HG03097 (cell line): ENCODE measurements at regions not wholly inside any gene's neighbourhood (a gene's known extent, or its start where the extent isn't known, plus 50 kb on each side); places are given as distances from the start of the nearest gene placed in this dataset.

Source experiments
- ATAC-seq: cut with Tn5 transposase; IDR thresholded peaks from one replicate; pipeline ENCODE4 v1.9.1; 2021; ENCODE audit not compliant: unreplicated experiment, low FRiP score

DNA sequence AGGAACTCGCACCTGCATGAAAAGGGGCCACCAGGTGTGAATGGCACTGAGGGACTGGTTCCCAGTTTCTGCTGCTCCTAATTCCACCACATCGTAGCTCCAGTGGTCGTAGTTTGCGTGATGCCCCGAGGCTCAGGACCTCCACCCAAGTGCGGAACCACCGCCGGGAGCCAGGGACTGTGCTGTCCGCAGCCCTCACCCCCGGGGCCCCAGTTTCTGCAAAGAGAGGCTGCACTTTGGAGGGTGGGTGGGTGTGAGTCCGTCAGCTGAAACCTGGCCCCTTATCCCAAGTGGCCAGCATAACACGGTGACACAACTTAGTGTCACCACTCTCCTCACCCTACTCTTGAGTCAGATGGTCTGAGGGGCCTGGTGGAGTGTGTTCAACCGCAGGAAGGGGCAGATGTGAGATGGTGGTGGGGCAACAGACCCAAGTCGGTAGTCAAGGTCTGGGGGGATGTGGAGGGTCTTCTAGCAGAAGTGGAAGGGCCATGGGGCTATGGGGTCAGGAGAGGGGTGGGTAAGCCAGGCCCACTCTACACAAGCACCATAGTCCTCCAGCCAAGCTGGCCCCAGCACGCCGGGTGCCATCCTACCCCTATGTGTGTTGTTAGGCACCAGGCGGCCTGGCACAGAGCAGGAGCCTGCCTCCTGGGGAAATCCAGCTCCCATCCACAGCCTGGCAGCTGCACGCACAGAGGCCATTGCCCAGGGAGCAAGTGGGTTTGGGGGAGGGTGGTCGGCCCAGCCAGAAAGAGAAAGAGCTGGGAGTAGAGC, 1301.6 kb downstream of the UQCRFS1 start:
- no peak for ATAC-seq

DNA sequence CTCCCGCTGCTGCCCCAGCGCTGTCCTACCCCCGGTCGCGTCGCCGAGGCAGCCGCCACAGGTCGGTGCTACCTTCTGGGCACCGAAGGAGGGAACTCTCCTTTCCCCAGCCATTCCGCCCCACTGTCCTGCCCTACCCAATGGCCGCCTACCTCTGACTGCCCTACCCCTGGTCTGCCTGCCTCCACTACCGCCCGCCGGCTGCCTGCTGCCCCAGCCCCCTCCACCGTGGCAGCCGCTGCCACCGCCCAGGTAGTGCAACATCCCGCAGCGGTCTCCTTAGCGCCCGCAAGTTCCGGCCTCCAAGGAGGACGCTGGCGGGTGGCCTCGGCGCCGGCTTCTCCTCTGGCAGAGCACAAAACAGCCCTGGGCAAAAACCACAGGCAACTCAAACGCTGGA, 1303.1 kb downstream of the UQCRFS1 start:
- ATAC-seq, result no peak

DNA sequence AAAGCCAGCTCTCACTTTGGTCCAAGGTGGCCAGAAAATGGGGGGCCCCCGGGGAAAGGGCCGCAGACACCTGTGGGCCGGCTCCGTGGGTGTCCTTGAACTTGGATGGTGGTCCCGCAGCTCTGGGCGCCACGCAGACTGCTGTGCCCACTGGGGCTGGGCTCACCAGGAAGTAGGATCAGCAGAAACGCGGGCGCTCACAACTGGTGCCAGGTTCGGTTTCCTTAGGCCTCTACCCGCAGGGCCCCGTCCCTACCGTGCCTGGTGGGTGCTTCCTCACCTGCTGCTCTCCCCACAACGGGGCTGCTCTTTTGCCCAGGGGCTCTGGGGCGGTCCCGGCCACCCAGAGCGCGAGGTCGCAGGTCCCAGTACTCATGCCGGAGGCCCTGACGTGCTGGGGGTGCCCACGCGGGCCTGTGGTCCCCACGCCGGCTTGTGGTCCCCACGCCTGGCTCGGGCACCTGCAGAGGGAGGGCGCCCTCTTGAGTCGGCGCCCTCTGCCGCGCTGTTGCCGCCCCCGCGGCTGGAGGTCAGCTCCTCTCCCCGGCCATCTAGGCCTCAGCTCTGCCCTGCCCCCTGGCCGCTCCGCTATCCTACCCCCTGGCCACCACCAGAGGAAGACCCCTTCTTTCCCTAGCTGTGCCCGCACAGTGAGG, 1303.6 kb downstream of the UQCRFS1 start:
- no peak for ATAC-seq

DNA sequence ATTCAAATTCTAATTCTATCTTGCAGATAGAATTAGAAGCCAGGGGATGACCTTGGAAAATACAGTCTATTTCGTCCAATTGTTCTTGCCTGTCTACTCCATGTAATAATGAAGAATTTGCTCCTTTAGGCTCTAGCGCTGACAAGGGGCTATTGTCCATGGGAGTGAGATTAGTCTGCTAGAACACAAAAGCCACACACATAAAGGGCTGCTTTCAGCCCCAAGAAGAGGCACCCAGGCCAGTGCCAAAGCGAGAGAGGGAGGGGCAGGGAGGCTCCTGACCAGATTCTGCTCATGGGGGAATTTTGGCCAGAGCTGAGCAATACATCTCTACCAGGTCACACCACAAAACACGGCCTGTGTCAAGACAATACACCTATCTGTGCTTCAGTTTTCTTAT, 1306.9 kb downstream of the UQCRFS1 start:
- no peak for ATAC-seq

DNA sequence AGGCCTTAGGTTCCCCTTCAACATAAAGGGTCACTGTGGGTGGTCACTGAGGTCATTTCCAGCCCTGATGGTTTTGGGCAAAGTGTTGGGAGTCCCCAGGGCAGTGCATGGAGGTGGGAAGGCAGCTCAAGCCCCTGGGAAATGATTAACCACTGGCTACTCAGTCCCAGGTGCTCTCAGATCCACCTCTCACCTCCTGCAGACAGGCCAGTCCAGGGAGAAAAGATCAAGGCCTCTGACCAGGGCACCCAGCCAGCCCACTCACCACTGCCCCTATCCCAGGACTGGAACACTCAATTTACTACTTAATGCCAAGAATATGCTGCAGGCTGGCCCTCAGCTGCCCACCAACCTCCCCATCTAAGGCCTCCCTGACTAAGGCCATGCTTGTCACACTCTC, 1307.9 kb downstream of the UQCRFS1 start:
- ATAC-seq, result no peak

DNA sequence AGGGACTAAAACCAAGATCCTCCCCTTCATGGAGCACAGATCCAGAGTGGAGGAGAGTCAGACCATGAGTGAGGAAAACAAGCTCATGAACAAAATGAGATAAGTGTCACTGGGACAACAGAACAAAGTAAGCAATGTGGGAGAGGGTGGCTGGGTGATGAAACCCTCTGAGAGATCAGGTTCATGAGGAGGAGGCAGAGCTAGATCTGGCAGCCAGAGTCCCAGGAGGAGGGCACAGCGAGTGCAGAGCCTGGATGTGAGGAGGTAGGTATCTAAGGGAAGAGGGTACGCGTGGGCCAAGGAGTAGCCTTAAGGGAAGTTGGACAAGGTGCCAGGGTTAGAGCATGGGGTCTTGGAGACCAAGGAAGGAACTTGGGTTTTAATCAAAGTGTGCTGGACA, 1311.9 kb downstream of the UQCRFS1 start:
- ATAC-seq, result no peak

DNA sequence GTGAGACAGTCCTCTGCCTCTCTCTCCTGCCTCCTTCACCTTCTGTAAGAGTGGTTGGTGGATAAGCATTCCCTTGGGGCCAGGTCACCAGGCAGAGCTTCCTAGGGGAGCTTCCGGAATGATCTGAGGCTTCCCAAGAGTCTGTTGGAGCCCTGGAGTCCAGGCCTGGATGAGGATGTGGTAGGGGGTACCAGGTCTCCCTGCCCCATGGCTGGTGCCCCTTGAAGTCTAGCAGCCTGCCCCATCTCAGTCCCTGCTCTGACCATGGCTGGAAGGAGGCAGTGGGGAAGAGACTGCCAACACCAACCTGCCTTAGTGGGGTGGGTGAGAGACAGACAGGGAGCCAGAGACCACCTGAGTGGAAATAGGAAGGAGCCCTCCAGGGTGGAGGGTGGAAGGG, 1316.9 kb downstream of the UQCRFS1 start:
- ATAC-seq, result no peak

DNA sequence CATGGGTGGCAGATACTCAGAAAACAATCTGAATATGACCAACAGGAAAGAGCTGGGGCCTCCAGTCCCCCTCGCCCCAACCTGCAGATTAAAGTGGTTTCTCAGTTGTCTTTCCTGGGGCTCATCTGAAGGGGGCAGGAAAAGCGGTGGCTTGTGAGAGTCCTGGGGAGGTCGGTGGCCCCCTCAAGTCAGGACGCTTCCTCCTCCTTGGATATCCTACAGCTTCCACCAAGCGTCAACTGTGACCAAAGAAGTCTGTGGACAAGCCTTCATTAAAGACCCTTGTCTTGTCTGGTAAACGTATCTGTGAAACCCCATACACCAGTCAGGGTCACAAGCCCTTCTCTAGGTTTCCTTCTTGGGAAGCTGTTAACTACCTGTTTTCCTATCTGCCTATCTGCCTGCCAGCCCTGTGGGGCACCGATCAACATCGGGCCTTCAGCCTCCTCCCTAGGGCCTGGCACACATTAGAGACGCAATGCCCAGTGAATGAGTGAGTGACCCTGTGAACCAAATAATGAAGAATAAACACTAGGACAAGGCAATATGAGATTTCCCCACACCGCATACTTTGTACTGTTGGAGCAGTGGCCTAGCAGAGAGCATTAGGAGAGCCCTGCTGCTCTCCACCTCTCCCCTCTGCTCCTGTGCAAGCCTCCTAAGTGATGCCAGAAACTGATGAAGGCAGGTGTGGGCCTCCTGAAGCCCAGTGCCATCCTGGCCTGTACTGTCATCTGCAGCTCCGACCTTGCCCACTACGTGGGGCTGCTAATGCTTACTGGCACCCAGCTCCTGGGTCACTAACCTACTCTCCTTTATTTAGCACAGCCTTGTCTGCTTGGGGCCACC, 1317.8 kb downstream of the UQCRFS1 start:
- ATAC-seq, result no peak

DNA sequence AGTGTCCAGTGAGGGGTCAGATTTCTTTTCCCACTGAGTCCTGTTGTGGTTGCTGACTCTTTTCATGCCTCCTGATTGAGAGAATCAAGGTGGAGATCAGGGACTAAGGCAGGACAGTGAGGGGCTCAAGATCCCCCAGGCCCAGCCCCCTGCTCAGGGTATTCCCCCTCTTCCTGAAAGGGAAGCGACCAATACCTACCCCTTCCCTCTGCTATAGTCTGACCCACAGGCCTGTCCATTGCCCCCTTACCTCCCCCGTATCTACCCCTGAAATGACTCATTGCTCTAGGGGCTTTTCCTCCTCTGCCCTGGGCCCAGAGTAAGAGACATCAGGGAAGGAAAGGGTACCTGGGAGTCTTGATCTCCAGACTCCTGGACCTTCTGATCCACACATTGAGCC, 1320.5 kb downstream of the UQCRFS1 start:
- ATAC-seq, result no peak

DNA sequence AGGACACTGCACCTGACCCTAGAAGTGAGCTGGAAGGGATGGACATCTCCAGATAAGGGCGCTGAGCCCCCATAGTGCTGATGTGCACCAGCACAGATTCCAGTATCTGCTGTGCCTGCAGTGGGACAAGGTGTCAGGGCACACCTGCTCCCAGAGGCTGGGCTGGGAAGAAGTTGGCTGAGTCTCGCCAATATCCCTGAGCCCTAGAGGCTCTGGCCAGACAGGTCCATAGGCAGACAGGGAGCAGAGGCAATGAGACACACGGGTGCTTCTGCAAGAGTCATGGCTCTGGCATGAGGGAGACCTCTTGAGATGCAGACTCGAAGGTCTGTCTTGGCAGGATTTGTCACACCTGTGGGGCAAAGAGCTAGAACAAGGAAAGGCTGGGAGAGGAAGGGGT, 1321.5 kb downstream of the UQCRFS1 start:
- no peak for ATAC-seq

DNA sequence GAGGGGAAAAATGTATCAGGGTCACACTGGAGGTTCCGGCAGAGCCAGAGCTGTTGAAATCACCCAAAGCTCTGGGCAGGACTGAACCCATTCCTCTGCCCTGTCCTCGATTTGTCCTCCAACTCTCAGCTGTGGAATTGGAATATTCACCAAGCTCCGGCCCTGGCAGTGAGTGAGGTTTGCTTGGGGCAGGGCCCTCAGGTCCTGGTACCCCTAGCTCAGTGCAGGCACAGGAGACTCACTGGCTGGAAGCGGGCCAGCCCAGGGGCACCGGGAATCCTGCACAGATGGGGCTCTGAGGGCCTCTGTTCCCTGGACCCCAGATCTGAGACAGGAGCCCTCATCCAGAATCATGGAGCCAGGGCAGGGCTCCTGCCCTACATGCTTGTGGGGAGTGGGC, 1322.3 kb downstream of the UQCRFS1 start:
- no peak for ATAC-seq

DNA sequence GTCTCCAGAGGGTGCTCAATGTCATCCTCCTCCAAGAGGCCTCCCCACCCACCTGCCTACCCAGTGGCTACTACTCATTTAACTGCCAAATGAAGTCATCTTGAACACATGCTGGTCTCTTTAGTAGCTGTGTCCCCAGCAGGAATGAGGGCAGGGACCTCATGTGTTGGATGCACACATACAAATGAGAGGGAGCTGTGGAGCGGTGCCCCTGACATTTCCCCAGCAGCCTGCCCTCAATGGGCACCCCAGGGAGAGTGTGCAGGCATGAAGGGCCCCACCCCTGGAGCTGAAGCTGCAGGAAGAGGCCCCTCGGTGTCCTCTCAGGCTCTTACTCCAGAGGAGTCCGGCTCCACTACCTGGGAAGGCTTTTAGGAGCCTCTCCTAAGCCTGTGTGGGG, 1322.7 kb downstream of the UQCRFS1 start:
- no peak for ATAC-seq

DNA sequence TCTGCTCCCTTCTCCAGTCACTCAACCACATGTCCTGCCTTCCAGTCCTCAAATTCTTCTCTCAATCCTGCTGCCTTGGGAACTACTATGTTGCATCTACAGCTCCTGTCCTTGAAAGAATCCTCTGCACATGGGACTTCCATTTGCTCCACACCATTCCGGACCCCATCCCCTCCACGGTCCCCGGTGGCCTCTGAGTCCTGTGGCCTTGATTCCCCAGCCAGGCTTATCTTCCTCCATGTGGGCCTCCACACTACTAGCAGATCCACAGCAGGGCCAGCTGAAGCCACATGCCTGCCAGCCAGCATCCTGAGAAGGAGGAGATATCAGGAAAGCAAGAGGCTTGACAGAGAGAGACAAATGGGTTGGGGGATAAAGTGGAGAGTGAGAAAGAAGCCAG, 1323.8 kb downstream of the UQCRFS1 start:
- ATAC-seq, result no peak

DNA sequence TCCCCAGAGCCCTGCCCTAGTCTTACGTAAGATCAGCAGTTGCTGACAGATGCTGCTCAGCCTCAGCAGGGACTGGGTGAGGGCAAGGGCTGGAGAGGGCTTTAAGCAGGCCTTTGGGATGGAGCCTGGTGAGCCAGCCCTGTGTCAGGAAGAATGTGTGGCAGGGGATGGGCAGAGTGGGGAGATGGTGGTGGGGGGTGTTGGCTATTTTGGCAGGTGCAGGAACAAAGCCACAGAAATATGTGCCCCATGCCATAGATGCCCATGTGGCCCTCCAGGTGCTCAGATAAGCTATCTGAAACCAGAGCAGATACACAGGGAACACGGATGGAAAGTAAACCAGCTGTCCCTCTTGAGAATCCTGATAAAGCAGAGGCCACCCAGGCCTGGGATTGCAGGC, 1325.0 kb downstream of the UQCRFS1 start:
- ATAC-seq, result no peak

DNA sequence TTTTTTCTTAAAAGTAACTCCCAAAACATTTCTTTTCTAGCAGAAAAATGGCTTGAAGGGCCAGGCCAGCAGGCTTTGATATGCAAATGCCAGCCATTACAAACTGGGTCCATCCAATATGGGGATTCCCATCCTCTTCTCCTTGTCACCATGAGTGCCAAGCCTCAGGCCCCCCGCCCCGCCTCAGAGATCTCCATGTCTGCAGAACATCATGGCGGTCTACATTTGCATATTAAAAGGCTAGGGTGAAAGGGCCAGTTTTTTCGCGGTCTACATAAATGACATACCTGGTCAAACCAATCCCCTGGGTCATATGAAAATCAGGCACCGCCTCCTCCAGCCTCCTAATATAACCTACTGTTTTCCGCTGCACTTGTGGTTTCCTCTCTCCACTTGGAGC, 1327.6 kb downstream of the UQCRFS1 start:
- ATAC-seq, result no peak

DNA sequence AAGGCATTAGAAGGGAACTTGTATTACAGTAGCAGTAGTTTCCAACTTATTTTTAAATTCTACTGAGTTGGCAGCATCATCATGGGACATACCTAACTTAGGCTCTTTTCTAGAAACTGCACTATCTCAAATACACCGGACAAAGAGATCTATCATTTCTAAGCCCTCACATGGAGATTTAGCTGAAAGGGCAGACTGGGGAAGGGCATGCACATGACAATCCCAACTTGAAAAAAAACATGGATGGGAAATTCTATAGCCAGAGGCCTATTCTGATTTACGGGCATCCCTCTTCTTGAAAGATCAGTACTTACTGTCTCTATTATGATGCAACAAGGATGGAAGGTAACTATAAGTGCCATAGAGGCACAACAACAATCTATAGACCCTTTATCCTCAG, 1328.6 kb downstream of the UQCRFS1 start:
- ATAC-seq, result no peak

DNA sequence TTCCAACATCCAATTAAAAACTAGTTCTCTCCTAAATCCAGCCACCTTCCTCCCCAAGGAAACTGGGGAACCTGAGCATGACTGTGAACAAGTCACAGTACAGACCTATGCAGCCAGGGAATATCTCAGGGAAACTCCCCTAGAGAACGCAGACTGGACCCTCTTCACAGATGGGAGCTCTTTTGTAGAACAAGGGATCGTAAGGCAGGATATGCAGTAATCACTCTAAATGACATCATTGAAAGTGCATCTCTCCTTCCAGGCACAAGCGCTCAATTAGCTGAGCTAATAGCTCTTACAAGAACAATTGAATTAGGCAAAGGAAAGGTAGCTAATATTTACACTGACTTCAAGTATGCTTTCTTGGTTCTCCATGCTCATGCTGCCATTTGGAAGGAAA, 1331.7 kb downstream of the UQCRFS1 start:
- ATAC-seq, result no peak

DNA sequence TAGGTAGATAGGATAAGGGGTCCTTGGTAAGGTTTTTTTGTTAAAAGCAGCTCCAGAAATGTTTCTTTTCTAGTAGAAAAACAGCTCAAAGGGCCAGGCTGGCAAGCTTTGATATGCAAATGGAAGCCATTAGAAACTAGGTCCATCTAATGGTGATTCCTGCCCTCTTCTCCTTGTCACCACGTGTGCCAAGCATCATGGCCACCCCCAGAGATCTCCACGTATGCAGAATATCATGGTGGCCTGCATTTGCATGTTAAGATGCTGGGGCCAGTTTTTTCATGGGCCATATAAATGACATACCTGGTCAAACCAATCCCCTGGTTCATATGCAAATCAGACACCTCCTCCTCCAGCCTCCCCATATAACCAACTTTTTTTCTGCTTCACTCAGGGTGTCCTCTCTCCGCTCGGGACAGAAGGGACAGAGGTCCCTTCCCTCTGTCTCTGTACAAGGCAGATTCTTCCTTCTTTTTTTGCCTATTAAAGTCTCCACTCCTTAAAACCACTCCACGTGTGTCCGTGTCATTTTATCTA, 1335.9 kb downstream of the UQCRFS1 start:
- no peak for ATAC-seq

DNA sequence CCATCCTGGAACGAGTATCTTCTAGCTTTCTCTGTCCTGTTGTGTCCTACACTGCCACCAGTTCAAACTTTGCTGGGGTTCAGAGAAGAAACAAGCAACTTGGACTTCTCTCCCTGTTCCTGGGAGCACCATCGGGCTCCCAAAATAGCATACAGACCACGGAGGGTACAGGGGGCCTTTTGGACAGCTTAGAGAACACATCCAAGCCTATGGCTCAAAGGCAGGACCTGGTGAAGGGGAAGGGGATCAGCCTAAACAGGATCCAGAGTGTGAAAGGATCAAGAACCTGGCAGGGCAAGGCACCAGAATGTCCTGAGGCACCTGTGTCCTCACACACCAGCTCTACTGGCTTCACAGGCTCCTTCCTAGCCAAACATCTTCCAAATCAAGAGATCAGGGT, 1336.5 kb downstream of the UQCRFS1 start:
- no peak for ATAC-seq

DNA sequence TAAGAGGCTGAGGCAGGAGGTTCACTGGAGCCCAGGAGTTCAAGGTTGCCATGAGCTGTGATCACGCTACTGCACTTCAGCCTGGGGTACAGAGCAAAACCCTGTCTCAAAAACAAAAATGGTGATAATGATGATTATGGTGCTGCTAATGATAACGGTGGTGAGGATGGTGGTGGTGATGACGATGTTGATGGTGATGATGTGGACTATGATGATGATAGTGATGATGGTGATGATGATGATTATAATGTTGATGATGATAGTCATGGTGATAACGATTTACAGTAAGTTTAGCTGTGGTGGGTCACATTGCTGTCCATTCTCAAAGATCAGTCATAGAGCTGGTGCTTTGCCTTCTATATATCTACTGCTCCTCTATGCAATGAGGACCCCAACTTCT, 1340.6 kb downstream of the UQCRFS1 start:
- ATAC-seq, result no peak

DNA sequence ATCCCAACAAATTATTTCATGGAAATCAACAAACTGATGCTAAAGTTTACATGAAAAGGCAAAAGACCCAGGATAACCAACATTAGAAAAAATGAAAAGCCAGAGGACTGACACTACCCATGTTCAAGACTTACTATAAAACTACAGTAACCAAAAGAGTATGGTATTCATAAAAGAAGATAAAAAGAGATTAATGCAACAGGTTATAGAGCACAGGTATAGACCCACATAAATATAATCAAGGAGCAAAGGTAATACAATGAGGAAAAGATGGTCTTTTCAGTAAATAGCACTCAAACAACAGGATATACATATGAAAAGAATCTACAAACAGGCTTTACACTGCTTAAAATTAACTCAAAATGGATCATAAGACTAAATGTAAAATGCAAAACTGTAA, 1342.7 kb downstream of the UQCRFS1 start:
- no peak for ATAC-seq
